K562 (cell line): ENCODE measurements at regions not wholly inside any gene's neighbourhood (a gene's known extent, or its start where the extent isn't known, plus 50 kb on each side); places are given as distances from the start of the nearest gene placed in this dataset.

Source experiments
- ATAC-seq: fragments of 200-7000 bp; cut with Tn5 transposase; 3 replicates; pipeline ENCODE4 v1.9.1; 2020; ENCODE audit warnings: moderate library complexity
- BruUV-seq: library from RNA; stranded (reverse); fragments of 400-500 nt; replicated peaks from 2 replicates; lab custom pipeline; 2021; lab: Mats Ljungman, UMichigan
- CTCF ChIA-PET: fragments of 300-600 bp; formaldehyde crosslinking; extraction: SDS; loops from one replicate; lab custom pipeline; 2021; ENCODE audit warnings: low intra/inter-chr PET ratio; lab: Yijun Ruan, JAX
- POLR2A ChIA-PET: fragments of 300-600, 350-650 bp; sonication (Branson Sonifier 250); formaldehyde crosslinking; extraction: SDS; loops from one replicate; lab custom pipeline; 2021; ENCODE audit warnings: antibody characterized with exemption, inconsistent platforms; lab: Yijun Ruan, JAX
- DNase-seq, 4 experiments: peaks; one replicate each; pipeline versions ENCODE4 v3.0.0 to v3.0.0-alpha.2; 2011 to 2018; ENCODE audit warnings: low spot score in 3 of 4, mixed read lengths in 3 of 4; ENCODE audit errors: extremely low read depth in 1 of 4
- FAIRE-seq: peaks from 2 replicates; lab custom pipeline; 2011; peaks lifted over from hg19 to GRCh38; lab: Jason Lieb, UNC
- H2AFZ ChIP-seq: 2 replicates; pipeline ENCODE4 v1.6.0; 2011; ENCODE audit warnings: low read depth, low read length, control low read depth, inconsistent platforms
- H3K27ac ChIP-seq: fragments of 200-600 bp; 3 replicates; pipeline ENCODE4 v1.8.0; 2011; ENCODE audit warnings: low read depth, mild to moderate bottlenecking, control low read depth, inconsistent platforms, low read length, moderate library complexity, mixed read lengths; ENCODE audit errors: extremely low read depth
- H3K27me3 ChIP-seq, 2 experiments: fragments of 300-600 bp in 1 of 2; 2 replicates in 1 of 2; 3 replicates in 1 of 2; pipeline versions ENCODE4 v1.6.0 to v1.8.0; 2011; ENCODE audit warnings: inconsistent platforms in 2 of 2, low read length in 2 of 2, mild to moderate bottlenecking in 1 of 2, mixed read lengths in 1 of 2, moderate library complexity in 1 of 2; ENCODE audit not compliant: control insufficient read depth in 2 of 2, insufficient read depth in 2 of 2
- H3K36me3 ChIP-seq: fragments of 300-600 bp; 3 replicates; pipeline ENCODE4 v1.8.0; 2011; ENCODE audit warnings: mild to moderate bottlenecking, low read length, inconsistent platforms; ENCODE audit not compliant: control insufficient read depth, insufficient read depth
- H3K4me1 ChIP-seq, 2 experiments: fragments of 200-600 bp in 1 of 2; replicated peaks in 1 of 2; 2 replicates in 1 of 2; 3 replicates in 1 of 2; pipeline versions ENCODE4 v1.5.1 to v1.8.0; 2011; ENCODE audit warnings: inconsistent platforms in 2 of 2, low read length in 2 of 2, mild to moderate bottlenecking in 1 of 2, mixed read lengths in 1 of 2, moderate library complexity in 1 of 2; ENCODE audit not compliant: control insufficient read depth in 2 of 2, insufficient read depth in 2 of 2
- H3K4me2 ChIP-seq: 2 replicates; pipeline ENCODE4 v1.6.1; 2011; ENCODE audit warnings: low read length, control low read depth, inconsistent platforms, mixed read lengths; ENCODE audit not compliant: insufficient read depth
- H3K4me3 ChIP-seq: fragments of 200-600 bp; sonication (generic), shearing (Covaris generic); 2 replicates; pipeline ENCODE4 v1.5.1; 2016; ENCODE audit warnings: control low read depth, inconsistent platforms
- H3K79me2 ChIP-seq: fragments of 200-600 bp; 3 replicates; pipeline ENCODE4 v1.8.0; 2011; ENCODE audit warnings: low read length, inconsistent platforms; ENCODE audit not compliant: control insufficient read depth, insufficient read depth
- H3K9ac ChIP-seq, 2 experiments: 2 replicates each; pipeline versions ENCODE4 v1.6.0 to v1.6.1; 2011; ENCODE audit warnings: low read depth in 2 of 2, low read length in 2 of 2, control low read depth in 1 of 2, inconsistent platforms in 1 of 2, mild to moderate bottlenecking in 1 of 2, mixed read lengths in 1 of 2; ENCODE audit not compliant: insufficient read depth in 1 of 2
- H3K9me1 ChIP-seq: one replicate; pipeline ENCODE4 v1.6.0; 2011; ENCODE audit warnings: inconsistent platforms, mild to moderate bottlenecking, low read length, moderate library complexity; ENCODE audit not compliant: control insufficient read depth, insufficient read depth
- H3K9me3 ChIP-seq: replicated peaks from 2 replicates; pipeline ENCODE4 v1.5.1; 2011; ENCODE audit warnings: low read depth, low read length, inconsistent platforms; ENCODE audit not compliant: control insufficient read depth, insufficient read depth
- H4K20me1 ChIP-seq: replicated peaks from 2 replicates; pipeline ENCODE4 v1.6.1; 2011; ENCODE audit warnings: low read length, inconsistent platforms, mixed read lengths; ENCODE audit not compliant: control insufficient read depth, insufficient read depth
- CBFA2T2 ChIP-seq: fragments of 450-650 bp; conservative IDR thresholded peaks from 2 replicates; pipeline ENCODE4 v1.6.1; 2017; ENCODE audit warnings: mild to moderate bottlenecking
- CBFA2T3 ChIP-seq: fragments of 450-650 bp; IDR thresholded peaks from 2 replicates; pipeline ENCODE4 v1.6.1; 2017
- CEBPB ChIP-seq: fragments of 450-650 bp; IDR thresholded peaks from 2 replicates; pipeline ENCODE4 v1.6.1; 2016; ENCODE audit warnings: missing genetic modification characterization, missing compliant biosample characterization
- ELF4 ChIP-seq: fragments of 450-650 bp; formaldehyde crosslinking; IDR thresholded peaks from 2 replicates; pipeline ENCODE4 v1.4.0; 2022; ENCODE audit warnings: missing genetic modification characterization
- HDAC1 ChIP-seq, 2 experiments: fragments of 450-650 bp; IDR thresholded peaks; 2 replicates each; pipeline ENCODE4 v1.6.1; 2016 to 2017; ENCODE audit warnings: inconsistent platforms in 1 of 2, mild to moderate bottlenecking in 1 of 2, moderate library complexity in 1 of 2
- KDM1A ChIP-seq, 2 experiments: fragments of 450-650 bp; IDR thresholded peaks; 2 replicates each; pipeline ENCODE4 v1.6.1; 2016; ENCODE audit warnings: mild to moderate bottlenecking in 2 of 2
- MAFG ChIP-seq: fragments of 450-650 bp; conservative IDR thresholded peaks from 2 replicates; pipeline ENCODE4 v1.6.1; 2016; ENCODE audit warnings: missing genetic modification characterization, missing compliant biosample characterization
- MAFK ChIP-seq: IDR thresholded peaks from 2 replicates; pipeline ENCODE4 v1.6.1; 2011; ENCODE audit warnings: low read length, improper control_type of control experiment
- MEIS2 ChIP-seq: fragments of 450-650 bp; IDR thresholded peaks from 2 replicates; pipeline ENCODE4 v1.6.1; 2014; ENCODE audit warnings: mild to moderate bottlenecking; ENCODE audit not compliant: partially characterized antibody
- TCF3 ChIP-seq: sonication (generic); formaldehyde crosslinking; IDR thresholded peaks from 2 replicates; pipeline ENCODE4 v1.4.0; 2020; ENCODE audit warnings: mild to moderate bottlenecking, missing genetic modification reagents
- THAP12 ChIP-seq: fragments of 250-450 bp; sonication (Bioruptor Pico); IDR thresholded peaks from 2 replicates; pipeline ENCODE4 v1.9.0; 2021; ENCODE audit warnings: mild to moderate bottlenecking, inconsistent platforms
- ZNF316 ChIP-seq: fragments of 450-650 bp; IDR thresholded peaks from 2 replicates; pipeline ENCODE4 v1.6.1; 2016
- WGBS: fragments of 100-300 bp; shearing (Covaris generic); methylation state at CpG from one replicate; pipeline ENCODE4 v1.1.6; 2016; ENCODE audit warnings: low coverage, mixed read lengths; ENCODE audit not compliant: insufficient coverage; ENCODE audit errors: missing lambda C conversion rate; 5-methylcytosine and 5-hydroxymethylcytosine counted together
- in situ Hi-C: fragments of 300-500 bp; cut with MboI; formaldehyde crosslinking; loops from 4 replicates; pipeline ENCODE4 v1.15.0; 2018; ENCODE audit warnings: inconsistent platforms, mixed read lengths
- intact Hi-C: fragments of 100-400 bp; cut with micrococcal nuclease; formaldehyde crosslinking; loops from 2 replicates; pipeline ENCODE4 v1.14.2; 2022
- TF ChIP-seq, protein P1 (sequence below): fragments of 450-650 bp; IDR thresholded peaks from 2 replicates; pipeline ENCODE4 v1.6.1; 2016

GRCh38 chr11:69982690-69983570 is 95.2 kb upstream of the ANO1 start:
- peak; percentile 70 for FAIRE-seq
- ChIA-PET POLR2A (no interaction called here), CTCF (no interaction called here)
- Histone ChIP-seq H4K20me1 (peaks cover 3% of the 10 kb centered on the region; the same call in 1 of the 2 replicates), H3K27me3 (peaks cover 6 to 14% of the 10 kb centered on the region in 2 experiments; a peak in 3 of 5 replicates), H3K4me1 (peaks cover 27 to 56% of the 10 kb centered on the region in 2 experiments; a peak in 4 of 5 replicates), H3K4me3 (no peak overlapping the region), H3K36me3 (no peaks in the 10 kb centered on the region), H3K9ac (no peak overlapping the region; a peak in 1 of 4 replicates), H2AFZ (no peak overlapping the region), H3K9me3 (no peaks in the 10 kb centered on the region), H3K79me2 (no peaks in the 10 kb centered on the region), H3K27ac (no peak overlapping the region), H3K4me2 (no peak overlapping the region), H3K9me1 (no peaks in the 10 kb centered on the region)
- 44% methylated on average over 20 of the region's 20 CpGs for WGBS
- peak; percentile 78 to 80; a peak in 3 of 4 replicates for TF ChIP-seq KDM1A (IDR thresholded peaks at IDR 0.05)
- peak; percentile 39; the same call in 1 of the 2 replicates for TF ChIP-seq CBFA2T2
- TF ChIP-seq MAFG (tag): peak; percentile 34; the same call in 1 of the 2 replicates
- peak; percentile 59 for TF ChIP-seq CBFA2T3
- no peak for TF ChIP-seq CEBPB (tag)
- peak; percentile 81 for TF ChIP-seq ZNF316
- 0 out of 2 replicates have a peak, but pooled peaks have one; percentile 18 for TF ChIP-seq MAFK
- TF ChIP-seq THAP12 (CRISPR knock-in tag): no peak
- no peak for TF ChIP-seq ELF4
- TF ChIP-seq HDAC1 (IDR thresholded peaks at IDR 0.05): peak in 1 of 2 experiments; percentile 42; a peak in 1 of 4 replicates
- 0 out of 2 replicates have a peak, but pooled peaks have one; percentile 15 for TF ChIP-seq TCF3 (CRISPR knock-in tag)
- peak; percentile 31 for TF ChIP-seq MEIS2
- TF ChIP-seq, protein P1, sequence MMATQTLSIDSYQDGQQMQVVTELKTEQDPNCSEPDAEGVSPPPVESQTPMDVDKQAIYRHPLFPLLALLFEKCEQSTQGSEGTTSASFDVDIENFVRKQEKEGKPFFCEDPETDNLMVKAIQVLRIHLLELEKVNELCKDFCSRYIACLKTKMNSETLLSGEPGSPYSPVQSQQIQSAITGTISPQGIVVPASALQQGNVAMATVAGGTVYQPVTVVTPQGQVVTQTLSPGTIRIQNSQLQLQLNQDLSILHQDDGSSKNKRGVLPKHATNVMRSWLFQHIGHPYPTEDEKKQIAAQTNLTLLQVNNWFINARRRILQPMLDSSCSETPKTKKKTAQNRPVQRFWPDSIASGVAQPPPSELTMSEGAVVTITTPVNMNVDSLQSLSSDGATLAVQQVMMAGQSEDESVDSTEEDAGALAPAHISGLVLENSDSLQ: peak; percentile 84
- BruUV-seq: no TSS peak
- no peak for ATAC-seq
- intact Hi-C loops: no loop called here
- DNase-seq: peak in 3 of 4 experiments; percentile 40 to 48 (median 47)
- in situ Hi-C loops: no loop called here
